Activated CD4-positive, CD25-positive, alpha-beta regulatory T cell treated with anti-CD3 and anti-CD28 coated beads, Interleukin-2, amount 50 U/mL, for 24 hours (primary cell): ENCODE measurements at regions not wholly inside any gene's neighbourhood (a gene's known extent, or its start where the extent isn't known, plus 50 kb on each side); places are given as distances from the start of the nearest gene placed in this dataset.
"Not testable (repeated sequence)": the region's sequence is repeated elsewhere in the genome, so short reads cannot be mapped to it uniquely, and the experiment has no call there.

Experiments
- ATAC-seq, 2 donors: fragments of 150-1000 bp; cut with Tn5 transposase; one replicate each; pipeline ENCODE4 v1.10.0; 2021; ENCODE audit warnings: mild to moderate bottlenecking in 1 of 2, moderate library complexity in 1 of 2

DNA sequence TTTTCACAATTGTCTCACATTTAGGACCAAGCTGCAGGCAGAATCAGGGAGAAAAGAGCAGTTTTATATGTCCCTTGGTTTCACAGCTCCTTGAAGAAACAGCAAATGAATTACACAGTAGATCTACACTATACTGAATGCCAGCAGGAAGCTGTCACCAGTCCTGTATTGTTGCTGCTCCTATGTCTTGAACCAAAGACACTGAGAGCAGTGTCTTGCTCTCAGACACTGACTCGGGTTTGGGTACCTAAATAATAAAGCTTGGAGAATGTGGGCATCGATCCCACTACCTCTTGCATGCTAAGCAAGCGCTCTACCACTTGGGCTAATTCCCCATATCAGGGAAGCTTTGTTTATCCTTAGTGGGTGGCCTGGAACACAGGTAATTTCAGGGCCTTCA, 552.7 kb downstream of the PRIM2 start:
- not testable (repeated sequence) for ATAC-seq

DNA sequence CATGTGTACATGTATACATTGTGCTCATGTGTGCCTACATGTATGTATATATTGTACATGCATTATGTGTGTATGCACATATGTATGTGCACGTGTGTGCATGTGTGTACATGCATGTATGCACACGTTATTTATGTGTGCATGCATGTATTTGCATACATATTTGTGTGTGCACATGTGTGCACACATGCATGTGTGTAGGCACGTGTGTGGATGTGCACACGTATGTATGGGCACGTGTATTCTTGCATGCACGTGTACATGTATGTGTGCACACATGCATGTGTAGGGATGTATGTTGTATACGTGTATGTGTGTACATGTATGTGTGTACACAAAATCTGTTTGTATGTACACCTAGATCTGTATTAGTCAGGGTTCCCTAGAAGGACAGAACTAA, 556.0 kb downstream of the PRIM2 start:
- not testable (repeated sequence) for ATAC-seq

DNA sequence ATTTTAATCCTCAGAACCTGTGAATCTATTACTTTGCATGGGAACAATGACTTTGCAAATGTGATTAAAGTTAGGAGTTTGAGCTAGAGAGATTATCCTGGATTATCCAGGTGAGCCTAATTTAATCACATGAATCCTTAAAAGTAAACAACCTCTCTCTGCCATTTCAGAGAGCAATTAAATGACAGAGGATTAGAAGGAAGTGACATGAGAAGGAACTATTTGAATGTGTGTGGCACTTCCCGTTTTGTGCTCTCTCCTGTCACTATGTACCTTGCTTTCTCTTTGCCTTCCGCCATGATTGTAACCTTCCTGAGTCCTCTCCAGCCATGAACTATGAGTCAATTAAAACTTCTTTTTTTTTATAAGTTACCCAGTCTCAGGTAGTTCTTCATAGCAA, 559.2 kb downstream of the PRIM2 start:
- ATAC-seq = not testable (repeated sequence)

DNA sequence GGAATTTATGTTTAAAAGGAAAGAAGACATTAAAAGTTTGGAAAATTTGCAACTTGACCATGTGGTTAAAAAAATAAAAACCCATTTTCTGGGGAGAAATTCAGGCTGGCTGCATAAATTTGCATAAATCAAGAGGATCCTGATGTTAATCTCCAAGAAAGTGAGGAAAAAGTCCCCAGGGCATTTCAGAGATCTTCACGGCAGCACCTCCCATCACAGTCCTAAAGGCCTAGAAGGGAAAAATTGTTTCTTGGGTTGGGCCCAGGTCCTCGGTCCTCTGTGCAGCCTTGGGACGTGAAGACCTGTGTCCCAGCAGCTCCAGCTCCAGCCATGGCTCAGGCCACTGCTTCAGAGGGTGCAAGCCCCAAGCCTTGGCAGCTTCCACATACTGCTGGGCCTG, 560.3 kb downstream of the PRIM2 start:
- not testable (repeated sequence) for ATAC-seq

DNA sequence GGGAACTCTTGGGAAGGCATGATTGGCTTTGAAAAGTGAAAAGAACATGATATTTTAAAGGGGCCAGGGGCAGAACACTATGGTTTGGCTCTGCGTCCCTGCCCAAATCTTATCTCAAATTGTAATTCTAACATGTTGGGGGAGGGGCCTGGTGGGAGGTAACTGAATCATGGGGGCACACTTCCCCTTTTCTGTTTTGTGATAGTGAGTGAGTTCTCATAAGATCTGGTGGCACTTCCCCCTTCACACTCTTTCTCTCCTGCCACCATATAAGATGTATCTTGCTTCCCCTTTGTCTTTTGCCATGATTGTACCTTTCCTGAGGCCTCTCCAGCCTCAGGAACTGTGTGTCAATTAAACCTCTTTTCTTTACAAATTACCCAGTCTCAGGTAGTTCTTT, 561.4 kb downstream of the PRIM2 start:
- ATAC-seq = not testable (repeated sequence)

DNA sequence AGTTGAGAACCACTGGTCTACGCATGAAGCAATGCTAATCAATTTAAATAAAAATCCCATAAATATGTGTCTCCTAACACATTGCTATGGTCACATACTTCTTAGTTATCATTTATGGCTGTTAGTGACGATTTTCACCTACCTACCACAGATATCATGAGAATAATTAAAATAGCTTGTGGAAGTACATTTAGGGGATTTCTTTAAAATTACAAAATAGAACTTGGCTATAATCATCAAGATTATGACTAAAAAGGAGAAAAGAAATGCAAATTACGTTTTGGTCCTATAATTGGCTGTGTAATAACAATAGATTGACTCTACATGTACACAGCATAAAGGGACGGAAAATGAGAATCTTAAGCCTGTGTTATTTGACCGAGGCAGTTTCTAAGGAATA, 581.4 kb downstream of the PRIM2 start:
- ATAC-seq = peak in 1 of 2 donors; percentile 13

DNA sequence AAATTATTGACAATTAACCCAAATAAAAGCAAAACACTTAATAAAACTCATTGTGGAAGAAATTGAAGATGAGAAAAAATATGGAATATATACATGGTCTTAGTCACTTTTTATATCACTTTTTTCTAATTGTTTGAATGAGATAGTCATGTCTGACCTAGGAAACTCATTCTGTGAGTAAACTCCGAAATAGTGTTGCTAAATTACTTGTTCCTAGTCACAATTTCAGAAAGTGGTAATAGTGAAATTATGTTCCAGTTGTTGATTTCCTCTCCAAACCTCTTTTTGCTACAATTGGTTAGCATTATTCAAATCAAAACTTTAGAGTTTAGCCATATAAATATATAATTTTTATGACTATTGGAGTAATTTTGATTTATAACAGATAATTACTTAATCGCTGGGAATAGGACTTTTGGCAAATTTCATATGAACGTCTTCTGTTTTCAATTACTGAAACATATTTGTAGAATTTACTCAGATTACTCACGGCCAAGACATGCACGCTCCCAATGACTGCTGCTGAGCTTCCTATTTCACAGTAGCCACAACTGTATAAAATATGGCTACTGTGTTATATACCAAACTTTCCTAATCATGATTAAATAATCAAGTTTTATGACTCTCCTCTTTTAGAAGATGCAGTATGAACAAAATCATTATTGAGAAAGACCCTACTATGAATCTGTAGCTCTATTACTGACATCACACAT, 583.4 kb downstream of the PRIM2 start:
- not testable (repeated sequence) for ATAC-seq

DNA sequence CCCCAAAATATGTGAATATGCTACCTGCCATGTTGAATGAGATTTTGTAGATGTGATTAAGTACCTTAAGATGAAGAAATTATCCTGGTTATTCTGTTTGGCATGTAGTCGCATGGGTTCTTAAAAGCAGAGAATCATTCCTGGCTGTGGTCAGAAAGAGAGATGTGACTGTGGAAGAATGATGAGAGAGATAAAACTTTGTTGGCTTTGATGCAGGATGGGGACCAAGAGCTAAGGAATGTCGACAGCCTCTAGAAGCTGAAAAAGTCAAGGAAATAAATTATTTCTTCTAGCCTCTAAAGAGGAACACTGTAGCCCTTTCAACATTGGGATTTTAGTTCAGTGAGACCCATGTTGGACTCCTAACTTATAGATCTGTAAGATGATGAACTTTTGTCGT, 584.0 kb downstream of the PRIM2 start:
- ATAC-seq = not testable (repeated sequence)

DNA sequence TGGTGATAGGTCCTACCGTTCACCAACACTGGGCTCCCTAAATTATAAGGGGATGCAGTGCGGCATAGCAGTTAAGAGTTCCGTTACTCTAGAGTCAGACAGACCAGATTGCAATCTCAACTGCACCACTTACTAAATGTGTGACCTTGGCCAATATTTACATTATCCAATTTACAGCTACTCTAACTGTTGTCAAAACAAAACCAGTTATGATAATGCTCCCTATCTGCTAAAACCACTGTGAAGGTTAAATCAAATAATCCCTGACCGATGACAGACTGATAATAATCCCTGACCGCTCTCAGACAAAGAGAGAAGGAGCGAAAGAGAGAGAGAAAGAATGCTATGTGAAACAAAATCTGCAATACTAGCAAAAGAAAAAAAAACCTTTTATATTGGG, 586.9 kb downstream of the PRIM2 start:
- not testable (repeated sequence) for ATAC-seq

DNA sequence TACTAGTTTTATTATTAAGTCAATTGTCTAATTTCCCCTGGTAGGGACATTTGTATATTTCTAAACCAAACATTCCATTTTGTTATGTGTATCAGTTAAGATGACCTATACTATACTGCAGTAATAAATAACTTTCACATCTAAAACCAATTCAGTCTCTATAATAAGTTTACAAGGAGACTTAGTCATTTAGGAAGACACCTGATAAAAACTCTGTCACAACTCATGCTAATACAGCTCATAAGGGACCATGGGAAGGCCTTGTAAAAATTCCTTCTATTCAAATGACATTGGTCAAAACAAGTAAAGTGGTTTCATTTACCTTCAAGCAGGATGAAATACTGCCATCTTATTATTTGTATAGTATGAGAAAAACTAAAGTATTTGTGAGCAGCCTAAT, 597.9 kb downstream of the PRIM2 start:
- ATAC-seq = not testable (repeated sequence)

DNA sequence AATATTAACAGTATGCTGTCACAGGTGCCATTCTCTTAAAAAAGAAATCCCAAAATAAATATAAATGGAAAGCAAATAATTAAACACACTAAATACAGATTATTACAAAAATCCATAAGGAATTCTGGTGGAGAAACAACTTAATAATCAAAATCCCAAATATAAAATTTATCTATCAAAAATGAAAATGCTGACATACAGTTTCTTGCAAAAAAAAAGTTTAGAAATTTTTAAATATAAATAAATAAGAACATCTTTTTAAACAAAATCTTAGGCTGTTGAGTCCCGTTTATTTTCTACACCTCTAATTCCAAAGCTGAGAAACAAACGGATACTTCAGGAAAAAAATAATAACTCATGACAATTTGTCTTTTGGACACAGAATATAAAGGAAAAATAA, 625.5 kb downstream of the PRIM2 start:
- not testable (repeated sequence) for ATAC-seq

DNA sequence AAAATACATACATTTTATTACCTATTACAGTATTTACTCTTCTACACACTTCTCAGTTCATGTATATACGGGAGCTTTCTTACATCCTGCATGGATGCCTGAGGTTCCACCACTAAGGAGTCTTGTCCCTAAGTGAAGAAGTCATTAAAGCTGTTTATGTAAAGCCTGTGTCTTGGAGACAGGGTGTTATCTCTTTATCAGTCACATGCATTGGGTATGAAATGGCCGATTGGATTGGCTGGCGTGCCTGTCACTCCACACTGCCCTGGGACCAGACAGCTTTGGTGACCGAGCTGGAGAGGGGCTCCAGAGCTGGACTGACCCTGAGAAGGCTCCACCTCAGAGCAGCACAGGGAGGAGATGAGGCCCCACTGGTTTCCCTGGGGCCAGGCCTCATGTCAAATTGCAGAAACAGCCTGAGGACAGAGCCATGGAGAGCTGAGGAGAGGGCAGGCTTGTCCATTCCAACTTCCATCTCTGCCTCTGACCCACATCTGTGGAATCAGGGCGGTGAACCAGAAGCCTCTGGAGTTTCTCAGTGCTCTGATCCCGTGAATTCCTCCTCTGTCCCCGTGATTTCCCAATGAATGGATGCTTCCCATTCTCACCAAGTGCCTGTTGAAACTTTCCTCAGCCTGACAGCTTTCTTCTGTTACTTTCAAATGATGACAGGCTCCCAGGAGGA, 628.8 kb downstream of the PRIM2 start:
- not testable (repeated sequence) for ATAC-seq

DNA sequence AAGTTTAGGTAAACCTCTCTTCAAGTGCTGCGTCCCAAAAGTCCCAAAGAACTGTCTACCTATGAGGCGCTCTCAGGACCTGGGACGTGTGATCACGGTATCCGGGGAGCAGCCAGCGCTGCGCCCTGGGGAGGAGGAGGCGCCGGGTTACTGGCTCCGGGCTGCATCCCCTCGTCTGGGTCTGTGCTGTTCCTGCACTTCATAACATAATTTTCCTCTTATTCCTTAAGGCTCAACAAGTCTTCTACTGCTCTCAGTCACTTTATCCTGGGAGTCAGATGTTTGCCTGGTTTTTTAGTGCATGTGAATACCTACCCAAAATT, 629.3 kb downstream of the PRIM2 start:
- not testable (repeated sequence) for ATAC-seq

DNA sequence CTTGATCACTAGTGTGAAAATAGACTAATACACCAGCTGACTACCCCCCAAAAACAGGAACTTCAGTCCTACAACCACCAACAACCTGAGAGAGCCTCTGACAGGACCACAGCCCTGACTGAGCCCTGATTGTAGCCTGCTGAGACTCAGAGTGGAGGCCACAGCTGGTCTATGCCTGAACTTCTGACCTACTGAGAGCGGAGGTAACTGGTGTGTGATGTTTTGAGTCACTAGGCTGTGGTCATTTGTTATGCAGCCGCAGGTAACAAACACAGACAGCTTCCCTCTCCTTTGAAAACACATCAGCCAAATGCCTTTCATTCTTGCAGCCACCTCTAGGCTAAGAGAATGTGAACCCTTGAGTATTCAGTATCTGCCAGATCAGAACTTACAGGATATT, 631.1 kb downstream of the PRIM2 start:
- ATAC-seq = not testable (repeated sequence)

DNA sequence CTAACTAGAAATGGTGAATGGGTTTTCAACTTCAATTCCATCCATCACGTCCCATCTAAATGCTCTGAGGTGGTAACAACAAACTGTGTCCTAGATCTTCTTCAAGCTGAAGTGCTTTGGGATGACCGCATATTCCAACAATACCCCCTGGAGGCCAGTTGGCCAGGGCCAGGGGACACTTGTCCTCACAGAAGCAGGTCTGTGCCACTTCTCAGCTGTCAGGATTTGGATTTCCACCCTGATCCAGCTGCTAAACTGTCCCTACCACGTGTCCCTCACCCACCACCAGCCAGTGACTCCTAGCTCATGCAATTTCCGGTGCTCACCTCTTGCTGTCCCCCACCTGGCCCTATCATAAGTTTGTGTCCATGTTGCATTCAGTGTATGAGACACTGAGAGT, 633.0 kb downstream of the PRIM2 start:
- not testable (repeated sequence) for ATAC-seq

DNA sequence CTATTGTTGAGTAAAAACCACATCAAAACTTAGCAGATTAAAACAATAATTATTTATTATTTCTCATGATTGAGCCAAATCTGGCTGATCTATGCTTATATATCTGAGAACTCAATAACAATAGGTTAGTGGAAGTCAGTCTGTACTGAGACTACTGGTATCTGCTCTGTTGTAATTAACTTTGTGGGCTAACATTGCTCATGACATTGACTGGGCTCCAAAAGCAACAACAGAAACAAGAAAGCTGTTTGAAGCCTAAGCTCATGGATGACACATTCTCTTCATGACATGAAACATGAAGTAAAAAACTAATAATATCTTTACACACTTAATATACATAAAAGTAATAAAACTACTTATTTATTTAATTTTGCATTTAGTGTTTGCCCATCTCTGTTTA, 649.3 kb downstream of the PRIM2 start:
- ATAC-seq = not testable (repeated sequence)

DNA sequence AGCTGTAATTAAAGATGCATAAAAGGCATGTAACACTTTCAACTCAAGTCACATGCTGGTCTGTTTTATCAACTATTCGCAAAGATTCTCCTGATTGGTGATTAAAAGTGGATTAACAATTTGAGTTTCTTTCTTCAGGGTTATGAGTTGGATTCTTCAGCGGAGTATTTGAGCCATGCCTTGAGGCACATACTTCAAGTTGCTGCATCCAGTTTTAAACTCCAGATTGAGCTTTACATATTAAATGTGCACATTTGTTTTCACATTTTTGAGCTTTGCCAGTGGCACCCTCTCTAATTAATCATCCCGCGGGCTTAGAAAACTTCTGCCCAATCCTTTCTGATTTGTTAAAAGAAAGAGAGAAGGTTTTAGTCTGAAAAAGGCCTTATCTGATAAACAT, 654.5 kb downstream of the PRIM2 start:
- not testable (repeated sequence) for ATAC-seq

DNA sequence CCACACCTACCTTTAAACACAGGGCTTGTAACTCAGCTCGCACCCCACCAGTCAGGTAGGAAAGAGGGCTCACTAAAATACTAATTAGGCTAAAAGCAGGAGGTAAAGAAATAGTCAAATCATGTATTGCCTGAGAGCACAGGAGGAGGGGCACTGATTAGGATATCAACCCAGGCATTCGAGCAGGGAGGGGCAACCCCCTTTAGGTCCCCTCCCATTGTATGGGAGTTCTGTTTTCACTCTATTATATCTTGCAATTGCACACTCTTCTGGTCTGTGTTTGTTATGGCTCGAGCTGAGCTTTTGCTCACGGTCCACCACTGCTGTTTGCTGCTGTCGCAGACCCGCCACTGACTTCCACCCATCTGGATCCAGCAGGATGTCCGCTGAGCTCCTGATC, 657.2 kb downstream of the PRIM2 start:
- ATAC-seq = no peak

DNA sequence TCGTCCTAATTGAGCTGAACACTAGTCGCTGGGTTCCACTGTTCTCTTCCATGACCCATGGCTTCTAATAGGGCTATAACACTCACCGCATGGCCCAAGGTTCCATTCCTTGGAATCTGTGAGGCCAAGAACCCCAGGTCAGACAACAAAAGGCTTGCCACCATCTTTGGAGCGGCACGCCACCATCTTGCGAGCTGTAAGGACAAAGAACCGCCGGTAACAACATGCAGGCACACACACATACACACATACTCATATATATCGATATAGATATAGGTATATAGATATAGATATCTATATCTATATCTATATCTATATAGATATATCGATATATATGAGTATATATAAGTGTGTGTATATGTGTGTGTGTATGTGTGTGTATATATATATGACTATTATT, 657.7 kb downstream of the PRIM2 start:
- not testable (repeated sequence) for ATAC-seq

DNA sequence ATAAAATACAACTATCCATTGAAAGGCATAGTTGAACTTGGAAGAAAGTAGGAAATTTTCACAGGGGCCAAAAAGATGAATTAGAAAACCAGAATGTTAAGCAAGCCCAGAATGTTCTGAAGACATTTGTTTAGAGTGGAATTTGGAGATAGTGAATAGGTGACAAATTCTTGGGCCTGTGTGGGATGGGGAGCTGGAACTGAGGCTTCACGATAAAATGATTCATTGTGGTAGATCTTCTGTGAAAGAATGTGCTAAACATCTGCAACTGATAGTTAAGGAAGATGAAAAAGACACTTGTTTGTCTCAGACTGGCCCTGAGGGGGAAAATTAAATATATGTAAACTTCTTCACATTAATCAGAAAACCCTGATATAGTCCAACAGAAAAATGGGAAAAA, 658.9 kb downstream of the PRIM2 start:
- ATAC-seq = not testable (repeated sequence)

DNA sequence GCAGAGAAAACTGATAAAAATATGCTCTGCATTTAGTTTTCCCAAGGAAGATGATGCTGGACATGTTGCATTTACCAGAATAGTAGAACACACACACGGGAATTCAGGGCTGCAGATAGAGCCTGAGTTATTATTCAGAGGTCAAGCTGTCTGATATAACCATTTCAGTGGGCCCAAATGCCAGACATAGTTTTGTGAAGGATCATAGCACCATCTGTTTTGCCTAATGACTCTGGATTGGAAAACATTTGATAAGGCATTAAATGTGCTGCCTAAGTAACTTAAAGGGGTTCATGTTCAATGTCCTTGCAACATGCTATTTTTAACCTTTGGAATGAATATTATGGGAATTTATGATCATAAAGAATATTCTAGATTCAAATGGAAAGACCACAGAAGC, 666.2 kb downstream of the PRIM2 start:
- not testable (repeated sequence) for ATAC-seq

DNA sequence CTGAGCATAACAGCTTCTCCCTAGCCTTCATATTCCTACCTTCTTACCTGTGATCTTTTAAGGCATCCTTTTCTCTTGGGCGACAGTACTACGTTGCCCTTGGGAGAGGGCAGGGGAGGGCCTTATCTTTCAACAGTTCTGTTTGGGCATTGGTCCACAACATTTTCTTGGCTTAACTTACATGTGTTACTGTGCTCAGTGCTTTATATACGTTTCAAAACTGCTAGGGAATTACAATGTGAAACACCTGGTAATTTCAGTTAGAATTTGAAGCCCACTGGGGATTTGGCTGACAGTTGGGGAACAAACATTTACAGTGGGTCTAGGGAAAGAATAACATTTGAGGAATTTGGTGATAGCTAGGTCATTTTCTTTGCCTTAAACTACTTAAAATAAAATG, 667.1 kb downstream of the PRIM2 start:
- not testable (repeated sequence) for ATAC-seq

DNA sequence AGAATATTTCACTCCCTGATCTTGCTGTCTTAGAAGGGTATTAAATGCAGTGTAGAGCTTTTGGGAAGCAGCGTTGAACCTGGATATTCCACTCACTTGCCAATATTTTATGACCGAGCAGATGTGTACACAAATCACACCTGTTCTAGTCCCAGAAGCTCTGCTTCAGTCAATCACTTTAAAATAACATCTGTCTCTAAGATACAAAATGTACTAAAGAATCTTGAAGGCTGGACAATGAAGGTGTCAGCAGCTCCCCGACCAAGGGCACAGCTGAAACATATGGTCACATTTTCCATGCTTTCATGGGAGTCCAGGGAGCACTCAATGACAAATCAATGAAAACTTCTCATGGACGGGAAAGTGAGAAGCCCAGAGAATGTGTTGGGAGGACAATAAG, 668.3 kb downstream of the PRIM2 start:
- ATAC-seq = not testable (repeated sequence)

DNA sequence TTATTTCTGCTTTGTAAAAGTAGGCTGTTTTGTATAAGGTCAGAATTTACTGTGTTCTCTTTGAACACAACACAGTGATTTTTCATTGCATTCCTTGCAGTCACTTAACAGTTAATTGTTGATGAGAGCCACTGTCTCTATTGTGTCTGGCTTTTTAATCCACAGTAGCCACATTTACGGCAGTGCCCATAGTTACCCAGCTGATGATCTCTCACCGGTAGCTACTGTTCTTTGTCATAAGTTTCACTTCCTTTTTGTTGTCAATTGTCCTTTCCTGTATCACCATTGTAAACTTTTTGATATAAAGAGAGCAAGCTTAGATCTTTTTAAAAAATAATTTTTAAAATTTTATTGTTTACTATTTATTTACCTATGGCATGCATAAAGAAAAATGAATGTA, 669.2 kb downstream of the PRIM2 start:
- ATAC-seq = peak; percentile 33 to 51
